GM12878 (cell line): ENCODE measurements at regions not wholly inside any gene's neighbourhood (a gene's known extent, or its start where the extent isn't known, plus 50 kb on each side); places are given as distances from the start of the nearest gene placed in this dataset.

Source experiments
- ATAC-seq: fragments of 200-7000 bp; cut with Tn5 transposase; 3 replicates; pipeline ENCODE4 v1.9.1; 2020; ENCODE audit warnings: mild to moderate bottlenecking, moderate library complexity
- BruUV-seq: library from RNA; stranded (reverse); fragments of 400-500 nt; replicated peaks from 2 replicates; lab custom pipeline; 2021; lab: Mats Ljungman, UMichigan
- CTCF ChIA-PET: fragments of 300-600 bp; sonication (Branson Sonifier 250); formaldehyde crosslinking; extraction: SDS; loops from one replicate; lab custom pipeline; 2021; ENCODE audit warnings: inconsistent platforms; lab: Yijun Ruan, JAX
- POLR2A ChIA-PET: fragments of 350-600 bp; formaldehyde crosslinking; extraction: SDS; loops from one replicate; lab custom pipeline; 2021; ENCODE audit warnings: inconsistent platforms; lab: Charles Lee
- RAD21 ChIA-PET: fragments of 300-600 bp; sonication (Branson Sonifier 250); formaldehyde crosslinking; loops from one replicate; lab custom pipeline; 2023; ENCODE audit warnings: antibody characterized with exemption; ENCODE audit not compliant: unreplicated experiment; lab: Charles Lee
- SMC1A ChIA-PET: fragments of 300-600 bp; sonication (Branson Sonifier 250); formaldehyde crosslinking; loops from one replicate; lab custom pipeline; 2023; ENCODE audit not compliant: unreplicated experiment, uncharacterized antibody; lab: Charles Lee
- DNase-seq: peaks from one replicate; pipeline ENCODE4 v3.0.0-alpha.2; 2011; ENCODE audit warnings: low read depth, low spot score
- FAIRE-seq: peaks from 3 replicates; lab custom pipeline; 2011; peaks lifted over from hg19 to GRCh38; lab: Jason Lieb, UNC
- H2AFZ ChIP-seq: 2 replicates; pipeline ENCODE4 v1.6.0; 2011; ENCODE audit warnings: low read depth, low read length, control low read depth; ENCODE audit not compliant: control insufficient read depth
- H3K27ac ChIP-seq: 2 replicates; pipeline ENCODE4 v1.5.1; 2011; ENCODE audit warnings: control low read depth; ENCODE audit not compliant: control insufficient read depth, insufficient read depth
- H3K27me3 ChIP-seq, 2 experiments: replicated peaks in 1 of 2; 2 replicates each; pipeline versions ENCODE4 v1.6.0 to v1.6.1; 2011; ENCODE audit warnings: low read length in 1 of 2; ENCODE audit not compliant: control insufficient read depth in 2 of 2, insufficient read depth in 2 of 2
- H3K36me3 ChIP-seq, 2 experiments: 2 replicates each; pipeline ENCODE4 v1.5.1; 2011; ENCODE audit warnings: low read length in 1 of 2; ENCODE audit not compliant: control insufficient read depth in 2 of 2, insufficient read depth in 2 of 2
- H3K4me1 ChIP-seq: 2 replicates; pipeline ENCODE4 v1.6.1; 2011; ENCODE audit warnings: mild to moderate bottlenecking, low read length, moderate library complexity, mixed read lengths; ENCODE audit not compliant: control insufficient read depth, insufficient read depth
- H3K4me2 ChIP-seq: 2 replicates; pipeline ENCODE4 v1.6.0; 2011; ENCODE audit warnings: control low read depth; ENCODE audit not compliant: control insufficient read depth, insufficient read depth
- H3K4me3 ChIP-seq: fragments of 200-600 bp; sonication (generic); 2 replicates; pipeline ENCODE4 v1.5.1; 2016
- H3K79me2 ChIP-seq: 2 replicates; pipeline ENCODE4 v1.6.0; 2011; ENCODE audit warnings: low read length; ENCODE audit not compliant: control insufficient read depth, insufficient read depth
- H3K9ac ChIP-seq: 2 replicates; pipeline ENCODE4 v1.8.0; 2011; ENCODE audit warnings: low read length, control low read depth, mixed read lengths; ENCODE audit not compliant: control insufficient read depth, insufficient read depth
- H3K9me3 ChIP-seq: replicated peaks from 3 replicates; pipeline ENCODE4 v1.5.1; 2011; ENCODE audit warnings: mild to moderate bottlenecking, low read length; ENCODE audit not compliant: control insufficient read depth, insufficient read depth
- H4K20me1 ChIP-seq: 2 replicates; pipeline ENCODE4 v1.6.0; 2011; ENCODE audit not compliant: control insufficient read depth, insufficient read depth
- BMI1 ChIP-seq: fragments of 450-650 bp; IDR thresholded peaks from 2 replicates; pipeline ENCODE4 v1.6.1; 2016; ENCODE audit warnings: mild to moderate bottlenecking, moderate library complexity, borderline replicate concordance
- CBX5 ChIP-seq: sonication (generic); IDR thresholded peaks from 2 replicates; pipeline ENCODE4 v1.6.1; 2016; ENCODE audit warnings: low read depth, moderate library complexity, mild to moderate bottlenecking, inconsistent platforms
- CREM ChIP-seq: IDR thresholded peaks from 2 replicates; pipeline ENCODE4 v1.6.1; 2014; ENCODE audit warnings: antibody characterized with exemption, low read depth
- IKZF1 ChIP-seq: fragments of 450-650 bp; conservative IDR thresholded peaks from 2 replicates; pipeline ENCODE4 v1.6.1; 2017; ENCODE audit warnings: antibody characterized with exemption, mild to moderate bottlenecking
- IRF5 ChIP-seq: fragments of 450-650 bp; IDR thresholded peaks from 2 replicates; pipeline ENCODE4 v1.6.1; 2017; ENCODE audit warnings: borderline replicate concordance
- JUNB ChIP-seq: IDR thresholded peaks from 2 replicates; pipeline ENCODE4 v1.6.1; 2016; ENCODE audit warnings: antibody characterized with exemption, mild to moderate bottlenecking
- RBBP5 ChIP-seq: fragments of 200-600 bp; sonication (generic); conservative IDR thresholded peaks from 2 replicates; pipeline ENCODE4 v1.6.1; 2016
- RUNX3 ChIP-seq: IDR thresholded peaks from 2 replicates; pipeline ENCODE4 v1.6.1; 2012; ENCODE audit warnings: low read length, inconsistent platforms
- SREBF1 ChIP-seq: IDR thresholded peaks from 2 replicates; pipeline ENCODE4 v1.6.1; 2012; ENCODE audit warnings: mild to moderate bottlenecking, low read length
- TBL1XR1 ChIP-seq: IDR thresholded peaks from 2 replicates; pipeline ENCODE4 v1.6.1; 2012; ENCODE audit warnings: low read depth, low read length, improper control_type of control experiment
- TCF12 ChIP-seq: IDR thresholded peaks from 2 replicates; pipeline ENCODE4 v1.6.1; 2011; ENCODE audit warnings: low read depth, mild to moderate bottlenecking, low read length
- TCF7 ChIP-seq: IDR thresholded peaks from 2 replicates; pipeline ENCODE4 v1.6.1; 2014; ENCODE audit warnings: antibody characterized with exemption, borderline replicate concordance
- YBX1 ChIP-seq: fragments of 450-650 bp; IDR thresholded peaks from 2 replicates; pipeline ENCODE4 v1.6.1; 2016; ENCODE audit warnings: antibody characterized with exemption
- ZNF274 ChIP-seq: IDR thresholded peaks from one replicate; pipeline ENCODE4 v1.8.0; 2011; ENCODE audit not compliant: insufficient read length, insufficient read depth
- WGBS: methylation state at CpG from one replicate; pipeline ENCODE4 v1.1.6; 2016; ENCODE audit warnings: low lambda C conversion rate; ENCODE audit not compliant: insufficient replicate concordance, insufficient coverage; ENCODE audit errors: missing lambda C conversion rate; 5-methylcytosine and 5-hydroxymethylcytosine counted together
- in situ Hi-C: fragments of 300-500 bp; cut with MboI; formaldehyde crosslinking; loops from 9 replicates; pipeline ENCODE4 v1.14.3; 2018; ENCODE audit warnings: mixed read lengths
- intact Hi-C: fragments of 100-400 bp; cut with micrococcal nuclease; formaldehyde crosslinking; loops from one replicate; pipeline ENCODE4 v1.14.2; 2022; ENCODE audit not compliant: unreplicated experiment
- TF ChIP-seq, protein P1 (sequence below): fragments of 450-650 bp; IDR thresholded peaks from 2 replicates; pipeline ENCODE4 v1.6.1; 2014; ENCODE audit warnings: mild to moderate bottlenecking
- TF ChIP-seq, protein P2 (sequence below): IDR thresholded peaks from 2 replicates; pipeline ENCODE4 v1.6.1; 2012; ENCODE audit warnings: improper control_type of control experiment, low read depth, low read length; ENCODE audit not compliant: insufficient replicate concordance
- TF ChIP-seq, protein P3 (sequence below): IDR thresholded peaks from 2 replicates; pipeline ENCODE4 v1.6.1; 2012; ENCODE audit warnings: low read depth, low read length, improper control_type of control experiment

GRCh38 chr13:111559612-111560403 lies 239.4 kb downstream of the TEX29 start:
- TF ChIP-seq TCF7 (no peak), IRF5 (no peak), TBL1XR1 (no peak), RUNX3 (no peak), ZNF274 (no peak), SREBF1 (no peak), JUNB (no peak), YBX1 (no peak), RBBP5 (no peak), CREM (no peak), TCF12 (no peak), IKZF1 (no peak), BMI1 (no peak), CBX5 (no peak)
- TF ChIP-seq, protein P1, sequence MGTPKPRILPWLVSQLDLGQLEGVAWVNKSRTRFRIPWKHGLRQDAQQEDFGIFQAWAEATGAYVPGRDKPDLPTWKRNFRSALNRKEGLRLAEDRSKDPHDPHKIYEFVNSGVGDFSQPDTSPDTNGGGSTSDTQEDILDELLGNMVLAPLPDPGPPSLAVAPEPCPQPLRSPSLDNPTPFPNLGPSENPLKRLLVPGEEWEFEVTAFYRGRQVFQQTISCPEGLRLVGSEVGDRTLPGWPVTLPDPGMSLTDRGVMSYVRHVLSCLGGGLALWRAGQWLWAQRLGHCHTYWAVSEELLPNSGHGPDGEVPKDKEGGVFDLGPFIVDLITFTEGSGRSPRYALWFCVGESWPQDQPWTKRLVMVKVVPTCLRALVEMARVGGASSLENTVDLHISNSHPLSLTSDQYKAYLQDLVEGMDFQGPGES = no peak
- TF ChIP-seq, protein P2, sequence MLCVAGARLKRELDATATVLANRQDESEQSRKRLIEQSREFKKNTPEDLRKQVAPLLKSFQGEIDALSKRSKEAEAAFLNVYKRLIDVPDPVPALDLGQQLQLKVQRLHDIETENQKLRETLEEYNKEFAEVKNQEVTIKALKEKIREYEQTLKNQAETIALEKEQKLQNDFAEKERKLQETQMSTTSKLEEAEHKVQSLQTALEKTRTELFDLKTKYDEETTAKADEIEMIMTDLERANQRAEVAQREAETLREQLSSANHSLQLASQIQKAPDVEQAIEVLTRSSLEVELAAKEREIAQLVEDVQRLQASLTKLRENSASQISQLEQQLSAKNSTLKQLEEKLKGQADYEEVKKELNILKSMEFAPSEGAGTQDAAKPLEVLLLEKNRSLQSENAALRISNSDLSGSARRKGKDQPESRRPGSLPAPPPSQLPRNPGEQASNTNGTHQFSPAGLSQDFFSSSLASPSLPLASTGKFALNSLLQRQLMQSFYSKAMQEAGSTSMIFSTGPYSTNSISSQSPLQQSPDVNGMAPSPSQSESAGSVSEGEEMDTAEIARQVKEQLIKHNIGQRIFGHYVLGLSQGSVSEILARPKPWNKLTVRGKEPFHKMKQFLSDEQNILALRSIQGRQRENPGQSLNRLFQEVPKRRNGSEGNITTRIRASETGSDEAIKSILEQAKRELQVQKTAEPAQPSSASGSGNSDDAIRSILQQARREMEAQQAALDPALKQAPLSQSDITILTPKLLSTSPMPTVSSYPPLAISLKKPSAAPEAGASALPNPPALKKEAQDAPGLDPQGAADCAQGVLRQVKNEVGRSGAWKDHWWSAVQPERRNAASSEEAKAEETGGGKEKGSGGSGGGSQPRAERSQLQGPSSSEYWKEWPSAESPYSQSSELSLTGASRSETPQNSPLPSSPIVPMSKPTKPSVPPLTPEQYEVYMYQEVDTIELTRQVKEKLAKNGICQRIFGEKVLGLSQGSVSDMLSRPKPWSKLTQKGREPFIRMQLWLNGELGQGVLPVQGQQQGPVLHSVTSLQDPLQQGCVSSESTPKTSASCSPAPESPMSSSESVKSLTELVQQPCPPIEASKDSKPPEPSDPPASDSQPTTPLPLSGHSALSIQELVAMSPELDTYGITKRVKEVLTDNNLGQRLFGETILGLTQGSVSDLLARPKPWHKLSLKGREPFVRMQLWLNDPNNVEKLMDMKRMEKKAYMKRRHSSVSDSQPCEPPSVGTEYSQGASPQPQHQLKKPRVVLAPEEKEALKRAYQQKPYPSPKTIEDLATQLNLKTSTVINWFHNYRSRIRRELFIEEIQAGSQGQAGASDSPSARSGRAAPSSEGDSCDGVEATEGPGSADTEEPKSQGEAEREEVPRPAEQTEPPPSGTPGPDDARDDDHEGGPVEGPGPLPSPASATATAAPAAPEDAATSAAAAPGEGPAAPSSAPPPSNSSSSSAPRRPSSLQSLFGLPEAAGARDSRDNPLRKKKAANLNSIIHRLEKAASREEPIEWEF = no peak
- TF ChIP-seq, protein P3, sequence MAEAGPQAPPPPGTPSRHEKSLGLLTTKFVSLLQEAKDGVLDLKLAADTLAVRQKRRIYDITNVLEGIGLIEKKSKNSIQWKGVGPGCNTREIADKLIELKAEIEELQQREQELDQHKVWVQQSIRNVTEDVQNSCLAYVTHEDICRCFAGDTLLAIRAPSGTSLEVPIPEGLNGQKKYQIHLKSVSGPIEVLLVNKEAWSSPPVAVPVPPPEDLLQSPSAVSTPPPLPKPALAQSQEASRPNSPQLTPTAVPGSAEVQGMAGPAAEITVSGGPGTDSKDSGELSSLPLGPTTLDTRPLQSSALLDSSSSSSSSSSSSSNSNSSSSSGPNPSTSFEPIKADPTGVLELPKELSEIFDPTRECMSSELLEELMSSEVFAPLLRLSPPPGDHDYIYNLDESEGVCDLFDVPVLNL = no peak
- no peak for FAIRE-seq
- no peaks in the 10 kb centered on the region for H3K79me2 ChIP-seq
- H3K36me3 ChIP-seq = no peaks in the 10 kb centered on the region
- H3K4me1 ChIP-seq = no peaks in the 10 kb centered on the region
- H3K9me3 ChIP-seq = no peaks in the 10 kb centered on the region
- ChIA-PET SMC1A (no interaction called here), CTCF (no interaction called here), POLR2A (no interaction called here), RAD21 (no interaction called here)
- 5% methylated on average over 25 of the region's 26 CpGs for WGBS
- no peak for DNase-seq
- H3K27ac ChIP-seq = no peak overlapping the region
- no peak overlapping the region for H2AFZ ChIP-seq
- intact Hi-C loops (no loop called here), in situ Hi-C loops (no loop called here)
- no peak overlapping the region for H3K4me2 ChIP-seq
- no peak overlapping the region for H3K4me3 ChIP-seq
- no peak overlapping the region for H3K9ac ChIP-seq
- no peak for ATAC-seq
- BruUV-seq = no TSS peak
- no peaks in the 10 kb centered on the region for H4K20me1 ChIP-seq
- H3K27me3 ChIP-seq = no peaks in the 10 kb centered on the region; a peak in 1 of 4 replicates
